Parathyroid adenoma (tissue), 2 donors: ENCODE measurements at regions not wholly inside any gene's neighbourhood (a gene's known extent, or its start where the extent isn't known, plus 50 kb on each side); places are given as distances from the start of the nearest gene placed in this dataset.

Source experiments
- H2AFZ ChIP-seq: fragments of 300-600 bp; sonication (generic); one replicate; pipeline ENCODE4 v1.7.0; 2017; ENCODE audit warnings: antibody characterized with exemption, mild to moderate bottlenecking
- H3K27ac ChIP-seq: fragments of 300-600 bp; sonication (generic); one replicate; pipeline ENCODE4 v1.7.0; 2017
- H3K27me3 ChIP-seq: fragments of 300-600 bp; sonication (generic); one replicate; pipeline ENCODE4 v1.7.0; 2017; ENCODE audit warnings: low read length; ENCODE audit not compliant: control insufficient read depth, insufficient read depth
- H3K36me3 ChIP-seq: fragments of 300-600 bp; sonication (generic); one replicate; pipeline ENCODE4 v1.7.0; 2017; ENCODE audit warnings: low read length; ENCODE audit not compliant: control insufficient read depth, insufficient read depth
- H3K4me1 ChIP-seq: fragments of 300-600 bp; sonication (generic); one replicate; pipeline ENCODE4 v1.7.0; 2017; ENCODE audit warnings: control low read depth
- H3K4me2 ChIP-seq: fragments of 300-600 bp; sonication (generic); one replicate; pipeline ENCODE4 v1.7.0; 2017; ENCODE audit warnings: low read length
- H3K4me3 ChIP-seq: fragments of 300-600 bp; sonication (generic); one replicate; pipeline ENCODE4 v1.7.0; 2017; ENCODE audit warnings: low read depth, low read length
- H3K79me2 ChIP-seq: fragments of 300-600 bp; sonication (generic); one replicate; pipeline ENCODE4 v1.7.0; 2017; ENCODE audit warnings: control low read depth
- H3K9ac ChIP-seq: fragments of 300-600 bp; sonication (generic); one replicate; pipeline ENCODE4 v1.7.0; 2017; ENCODE audit warnings: mild to moderate bottlenecking
- H3K9me3 ChIP-seq: fragments of 300-600 bp; sonication (generic); one replicate; pipeline ENCODE4 v1.7.0; 2017; ENCODE audit warnings: low read length; ENCODE audit not compliant: control insufficient read depth
- TF ChIP-seq, protein P1 (sequence below): fragments of 300-600 bp; sonication (generic); IDR thresholded peaks from one replicate; pipeline ENCODE4 v1.7.0; 2017; ENCODE audit warnings: antibody characterized with exemption, mild to moderate bottlenecking
- donor health status: primary hyperparathyroidism.

DNA sequence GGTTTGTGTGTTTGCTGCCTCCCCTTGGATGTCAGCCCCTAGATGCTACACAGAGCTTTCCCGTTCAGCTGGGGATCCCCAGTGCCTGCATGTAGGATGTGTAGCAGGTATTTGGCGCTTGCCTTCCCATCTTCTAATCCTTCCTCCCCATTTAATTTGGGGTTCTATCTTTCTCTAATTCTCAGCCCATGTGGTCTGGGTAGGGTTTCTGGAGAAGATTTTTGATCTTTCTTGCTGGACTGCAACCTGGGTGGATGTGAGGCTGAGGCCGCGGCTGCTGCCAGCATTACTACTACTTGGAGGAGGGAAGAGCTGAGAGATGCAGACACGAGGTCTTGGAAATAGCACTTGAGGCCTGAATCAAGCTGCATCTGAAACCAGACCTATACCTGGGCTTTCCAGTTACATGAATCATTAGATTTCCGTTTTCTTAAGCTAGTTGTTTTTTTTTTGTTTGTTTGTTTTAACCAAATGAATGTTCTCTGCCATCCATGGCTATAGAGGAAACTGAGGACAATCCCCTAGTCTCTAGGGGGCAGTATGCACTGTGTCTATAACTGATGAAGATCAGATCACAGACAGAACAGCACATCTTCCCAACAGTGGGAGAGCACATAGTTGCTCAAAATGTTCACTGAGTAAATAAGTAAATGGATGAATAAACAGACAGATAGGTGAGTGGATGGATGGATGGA is 178.6 kb downstream of the FGF18 start:
- H3K27me3 ChIP-seq = no peaks in the 10 kb centered on the region
- TF ChIP-seq, protein P1, sequence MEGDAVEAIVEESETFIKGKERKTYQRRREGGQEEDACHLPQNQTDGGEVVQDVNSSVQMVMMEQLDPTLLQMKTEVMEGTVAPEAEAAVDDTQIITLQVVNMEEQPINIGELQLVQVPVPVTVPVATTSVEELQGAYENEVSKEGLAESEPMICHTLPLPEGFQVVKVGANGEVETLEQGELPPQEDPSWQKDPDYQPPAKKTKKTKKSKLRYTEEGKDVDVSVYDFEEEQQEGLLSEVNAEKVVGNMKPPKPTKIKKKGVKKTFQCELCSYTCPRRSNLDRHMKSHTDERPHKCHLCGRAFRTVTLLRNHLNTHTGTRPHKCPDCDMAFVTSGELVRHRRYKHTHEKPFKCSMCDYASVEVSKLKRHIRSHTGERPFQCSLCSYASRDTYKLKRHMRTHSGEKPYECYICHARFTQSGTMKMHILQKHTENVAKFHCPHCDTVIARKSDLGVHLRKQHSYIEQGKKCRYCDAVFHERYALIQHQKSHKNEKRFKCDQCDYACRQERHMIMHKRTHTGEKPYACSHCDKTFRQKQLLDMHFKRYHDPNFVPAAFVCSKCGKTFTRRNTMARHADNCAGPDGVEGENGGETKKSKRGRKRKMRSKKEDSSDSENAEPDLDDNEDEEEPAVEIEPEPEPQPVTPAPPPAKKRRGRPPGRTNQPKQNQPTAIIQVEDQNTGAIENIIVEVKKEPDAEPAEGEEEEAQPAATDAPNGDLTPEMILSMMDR = no peak

DNA sequence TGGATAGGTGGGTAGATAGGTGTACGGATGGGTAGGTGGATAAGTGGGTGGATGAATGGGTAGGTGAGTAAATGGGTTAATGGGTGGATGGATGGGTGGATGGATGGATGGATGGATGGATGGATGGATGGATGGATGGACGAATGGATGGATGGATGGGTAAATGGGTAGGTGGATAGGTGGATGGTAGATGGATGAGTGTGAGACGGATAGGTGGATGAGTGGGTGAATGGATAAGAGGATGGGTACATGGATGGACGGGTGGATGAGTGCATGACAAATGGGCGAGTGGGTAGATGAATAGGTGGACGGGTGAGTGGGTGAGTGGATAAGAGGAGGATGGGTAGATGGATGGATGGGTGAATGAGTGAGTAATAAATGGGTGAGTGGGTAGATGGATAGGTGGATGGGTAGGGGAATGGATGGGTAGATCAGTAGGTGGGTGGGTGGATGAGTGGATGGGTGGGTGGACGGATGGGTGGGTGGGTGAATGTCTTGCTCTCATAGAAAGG is 179.2 kb downstream of the FGF18 start:
- TF ChIP-seq, protein P1 = no peak
- no peak overlapping the region for H2AFZ ChIP-seq
- no peaks in the 10 kb centered on the region for H3K4me1 ChIP-seq

More for the DNA sequence above, 178.6 kb downstream of the FGF18 start:
- Histone ChIP-seq H3K9me3 (no peaks in the 10 kb centered on the region), H3K4me1 (no peaks in the 10 kb centered on the region), H3K9ac (no peak overlapping the region), H3K27ac (no peak overlapping the region), H3K4me3 (no peak overlapping the region), H3K36me3 (no peaks in the 10 kb centered on the region), H2AFZ (no peak overlapping the region), H3K4me2 (no peak overlapping the region), H3K79me2 (no peaks in the 10 kb centered on the region)

DNA sequence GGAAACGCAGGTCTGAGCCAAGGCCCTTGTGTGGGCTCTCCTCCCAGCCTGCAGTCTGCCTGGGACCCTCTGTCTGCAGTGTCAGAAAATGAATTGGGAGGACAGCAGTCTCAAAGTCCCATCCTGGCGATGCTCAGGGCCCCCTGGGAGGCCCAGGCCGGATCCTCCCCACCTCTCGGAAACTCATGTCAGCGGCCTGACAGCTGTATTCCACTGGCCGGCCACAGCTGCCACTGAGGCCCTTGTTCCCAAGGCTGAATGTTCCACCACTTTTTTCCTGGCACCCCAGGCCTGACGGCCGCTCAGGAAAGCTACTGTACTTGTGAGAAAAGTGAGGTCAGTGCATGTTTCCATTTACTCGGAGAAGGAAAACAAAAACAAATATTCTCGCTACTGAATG is 180.0 kb downstream of the FGF18 start:
- TF ChIP-seq, protein P1 = no peak
- Histone ChIP-seq H3K79me2 (no peaks in the 10 kb centered on the region), H3K4me3 (no peak overlapping the region), H3K36me3 (no peaks in the 10 kb centered on the region), H2AFZ (no peak overlapping the region), H3K4me2 (no peak overlapping the region), H3K9ac (no peak overlapping the region), H3K27me3 (no peaks in the 10 kb centered on the region), H3K27ac (no peak overlapping the region), H3K4me1 (no peaks in the 10 kb centered on the region), H3K9me3 (no peaks in the 10 kb centered on the region)

More for the DNA sequence above, 179.2 kb downstream of the FGF18 start:
- H3K4me3 ChIP-seq = no peak overlapping the region
- no peak overlapping the region for H3K27ac ChIP-seq
- H3K9me3 ChIP-seq = no peaks in the 10 kb centered on the region
- no peaks in the 10 kb centered on the region for H3K79me2 ChIP-seq
- no peak overlapping the region for H3K4me2 ChIP-seq
- H3K36me3 ChIP-seq = no peaks in the 10 kb centered on the region
- no peak overlapping the region for H3K9ac ChIP-seq
- no peaks in the 10 kb centered on the region for H3K27me3 ChIP-seq

DNA sequence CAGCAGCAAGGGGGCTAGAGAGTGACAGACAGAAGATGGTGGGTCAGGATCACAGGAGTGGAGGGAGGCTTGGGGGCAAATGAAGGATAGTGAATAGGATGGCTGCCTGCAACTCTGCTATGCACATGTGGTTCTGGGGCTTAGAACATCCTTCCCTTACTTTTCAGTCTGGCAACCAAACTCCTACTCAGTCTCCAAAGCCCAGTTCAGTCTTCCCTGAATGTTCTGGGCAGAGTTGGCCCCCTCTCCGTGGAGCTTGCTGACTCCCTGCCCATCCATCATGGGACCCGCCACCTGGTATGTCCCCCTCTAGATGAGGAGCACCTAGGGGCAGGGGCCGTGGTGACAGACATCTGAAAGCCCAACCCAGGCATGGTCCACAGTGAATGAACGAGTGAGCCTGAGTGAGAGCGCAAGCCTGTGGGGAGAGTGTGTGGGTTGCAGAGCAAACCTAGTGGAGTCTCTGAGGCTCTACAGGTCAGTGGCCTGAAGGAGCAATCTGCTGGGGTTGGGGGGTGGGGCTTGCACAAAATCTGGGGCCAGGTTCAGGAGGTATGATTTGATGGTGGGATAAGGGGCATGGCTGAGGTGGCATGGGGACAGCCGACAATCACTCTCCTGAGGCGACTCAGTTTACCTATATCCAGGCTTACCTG is 180.6 kb downstream of the FGF18 start:
- H3K4me3 ChIP-seq = no peak overlapping the region
- H3K36me3 ChIP-seq = no peaks in the 10 kb centered on the region
- TF ChIP-seq, protein P1 = no peak
- H3K4me2 ChIP-seq = no peak overlapping the region
- no peaks in the 10 kb centered on the region for H3K9me3 ChIP-seq
- no peak overlapping the region for H2AFZ ChIP-seq
- no peaks in the 10 kb centered on the region for H3K4me1 ChIP-seq
- no peak overlapping the region for H3K27ac ChIP-seq
- no peak overlapping the region for H3K9ac ChIP-seq
- no peaks in the 10 kb centered on the region for H3K27me3 ChIP-seq
- no peaks in the 10 kb centered on the region for H3K79me2 ChIP-seq
